ENCODE measurements at regions not wholly inside any gene's neighbourhood (a gene's known extent, or its start where the extent isn't known, plus 50 kb on each side); places are given as distances from the start of the nearest gene placed in this dataset.

DNA sequence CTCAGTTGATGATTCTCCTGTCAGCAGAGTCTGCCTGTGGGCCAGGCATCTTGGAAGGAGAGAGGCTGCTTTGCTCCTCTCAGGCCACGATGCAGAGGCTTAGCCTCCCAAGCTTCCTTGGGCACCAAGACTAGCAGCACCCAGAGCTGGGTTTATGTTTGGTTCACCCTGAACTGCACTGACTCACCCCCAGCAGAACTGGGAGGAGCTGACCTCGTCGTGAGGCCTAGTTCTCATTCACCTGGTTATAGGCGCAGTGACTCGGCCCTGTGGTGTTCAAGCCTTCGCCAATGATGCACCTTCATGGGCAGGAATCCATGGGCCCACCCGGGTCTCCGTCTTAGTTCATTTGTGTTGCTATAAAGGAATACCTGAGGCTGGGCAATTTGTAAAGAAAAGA lies 122.0 kb upstream of the ZNF438 start:
- Histone ChIP-seq H3K36me3 (ENCODE audit: control insufficient read depth in 2 of 3, insufficient read depth in 3 of 3, low read length in 3 of 3) (no peaks in the 10 kb centered on the region), H3K4me1 (ENCODE audit: control insufficient read depth in 2 of 2, insufficient read depth in 2 of 2, low read length in 2 of 2) (no peaks in the 10 kb centered on the region), H3K4me3 (ENCODE audit: low read length) (no peak overlapping the region), H3K27ac (ENCODE audit: low read depth, low read length) (no peak overlapping the region), H3K9me3 (ENCODE audit: control insufficient read depth in 2 of 3, low read length in 3 of 3) (no peaks in the 10 kb centered on the region), H3K27me3 (ENCODE audit: control insufficient read depth in 2 of 2, insufficient read depth in 2 of 2, low read length in 2 of 2) (no peaks in the 10 kb centered on the region)
- CTCF ChIA-PET: no interaction called here
- DNase-seq (no peak), ATAC-seq (no peak)
- intact Hi-C loops (cut with micrococcal nuclease): no loop called here
- no peaks in the 10 kb centered on the region for H3K27me3 Mint-ChIP-seq
- no peak overlapping the region for H3K27ac Mint-ChIP-seq
- no peak overlapping the region for H3K4me3 Mint-ChIP-seq
- H3K4me1 Mint-ChIP-seq: peaks cover 0 to 7% (median 0%) of the 10 kb centered on the region in 7 donors
- peaks cover 0 to 2% (median 0%) of the 10 kb centered on the region in 11 donors for H3K9me3 Mint-ChIP-seq
- H3K36me3 Mint-ChIP-seq: peaks cover 0 to under 1% (median 0%) of the 10 kb centered on the region in 5 donors
- POLR2A ChIA-PET: no interaction called here

- ATAC-seq (no peak), DNase-seq (no peak)
- no peak overlapping the region for H3K27ac ChIP-seq (ENCODE audit: low read depth, low read length)
- H3K27ac Mint-ChIP-seq: no peak overlapping the region
- no peaks in the 10 kb centered on the region for H3K27me3 Mint-ChIP-seq
- H3K9me3 Mint-ChIP-seq: peaks cover 0 to 4% (median 0%) of the 10 kb centered on the region in 11 donors
- no peak overlapping the region for H3K4me3 ChIP-seq (ENCODE audit: low read length)
- no peaks in the 10 kb centered on the region for H3K27me3 ChIP-seq (ENCODE audit: control insufficient read depth in 2 of 2, insufficient read depth in 2 of 2, low read length in 2 of 2)
- no peaks in the 10 kb centered on the region for H3K36me3 ChIP-seq (ENCODE audit: control insufficient read depth in 2 of 3, insufficient read depth in 3 of 3, low read length in 3 of 3)
- no peaks in the 10 kb centered on the region for H3K9me3 ChIP-seq (ENCODE audit: control insufficient read depth in 2 of 3, low read length in 3 of 3)
- CTCF ChIA-PET: no interaction called here
- no peaks in the 10 kb centered on the region for H3K36me3 Mint-ChIP-seq
- intact Hi-C loops (cut with micrococcal nuclease): no loop called here
- H3K4me1 Mint-ChIP-seq: peaks cover 0 to 7% (median 0%) of the 10 kb centered on the region in 7 donors
- H3K4me3 Mint-ChIP-seq: no peak overlapping the region
- POLR2A ChIA-PET: no interaction called here
- H3K4me1 ChIP-seq (ENCODE audit: control insufficient read depth in 2 of 2, insufficient read depth in 2 of 2, low read length in 2 of 2): no peaks in the 10 kb centered on the region
These were observed 123.3 kb upstream of the ZNF438 start for GRCh38 chr10:31154996-31155395.

GRCh38 chr10:31157123-31158010 lies 125.7 kb upstream of the ZNF438 start:
- H3K36me3 ChIP-seq (ENCODE audit: control insufficient read depth in 2 of 3, insufficient read depth in 3 of 3, low read length in 3 of 3): no peaks in the 10 kb centered on the region
- Mint-ChIP-seq H3K9me3 (peaks cover 0 to 18% (median 6%) of the 10 kb centered on the region in 11 donors), H3K27me3 (peaks cover 0 to 11% (median 0%) of the 10 kb centered on the region in 5 donors), H3K27ac (peak overlapping the region in 2 of 9 donors; percentile 17 to 37), H3K4me1 (no peaks in the 10 kb centered on the region), H3K4me3 (no peak overlapping the region), H3K36me3 (peaks cover 0 to 7% (median 0%) of the 10 kb centered on the region in 5 donors)
- no peak overlapping the region for H3K27ac ChIP-seq (ENCODE audit: low read depth, low read length)
- CTCF ChIA-PET: no interaction called here
- POLR2A ChIA-PET: no interaction called here
- H3K4me3 ChIP-seq (ENCODE audit: low read length): no peak overlapping the region
- ATAC-seq (no peak), DNase-seq (no peak)
- no peaks in the 10 kb centered on the region for H3K4me1 ChIP-seq (ENCODE audit: control insufficient read depth in 2 of 2, insufficient read depth in 2 of 2, low read length in 2 of 2)
- intact Hi-C loops (cut with micrococcal nuclease): no loop called here
- no peaks in the 10 kb centered on the region for H3K27me3 ChIP-seq (ENCODE audit: control insufficient read depth in 2 of 2, insufficient read depth in 2 of 2, low read length in 2 of 2)
- no peaks in the 10 kb centered on the region for H3K9me3 ChIP-seq (ENCODE audit: control insufficient read depth in 2 of 3, low read length in 3 of 3)

GRCh38 chr10:31158011-31158658 lies 126.5 kb upstream of the ZNF438 start:
- Mint-ChIP-seq H3K4me3 (no peak overlapping the region), H3K27ac (no peak overlapping the region), H3K4me1 (no peaks in the 10 kb centered on the region), H3K27me3 (peaks cover 0 to 14% (median 0%) of the 10 kb centered on the region in 5 donors), H3K9me3 (peaks cover 0 to 18% (median 6%) of the 10 kb centered on the region in 11 donors), H3K36me3 (peaks cover 0 to 7% (median 0%) of the 10 kb centered on the region in 5 donors)
- Histone ChIP-seq H3K4me1 (ENCODE audit: control insufficient read depth in 2 of 2, insufficient read depth in 2 of 2, low read length in 2 of 2) (no peaks in the 10 kb centered on the region), H3K4me3 (ENCODE audit: low read length) (no peak overlapping the region), H3K9me3 (ENCODE audit: control insufficient read depth in 2 of 3, low read length in 3 of 3) (no peaks in the 10 kb centered on the region), H3K36me3 (ENCODE audit: control insufficient read depth in 2 of 3, insufficient read depth in 3 of 3, low read length in 3 of 3) (no peaks in the 10 kb centered on the region), H3K27me3 (ENCODE audit: control insufficient read depth in 2 of 2, insufficient read depth in 2 of 2, low read length in 2 of 2) (no peaks in the 10 kb centered on the region), H3K27ac (ENCODE audit: low read depth, low read length) (no peak overlapping the region)
- POLR2A ChIA-PET: no interaction called here
- CTCF ChIA-PET: no interaction called here
- ATAC-seq: no peak
- intact Hi-C loops (cut with micrococcal nuclease): no loop called here
- DNase-seq: no peak

GRCh38 chr10:31166606-31167005 lies 134.9 kb upstream of the ZNF438 start:
- DNase-seq (no peak), ATAC-seq (no peak)
- peaks cover 0 to 7% (median 5%) of the 10 kb centered on the region in 5 donors for H3K36me3 Mint-ChIP-seq
- Histone ChIP-seq H3K27me3 (ENCODE audit: control insufficient read depth in 2 of 2, insufficient read depth in 2 of 2, low read length in 2 of 2) (no peaks in the 10 kb centered on the region), H3K27ac (ENCODE audit: low read depth, low read length) (no peak overlapping the region), H3K4me1 (ENCODE audit: control insufficient read depth in 2 of 2, insufficient read depth in 2 of 2, low read length in 2 of 2) (no peaks in the 10 kb centered on the region), H3K4me3 (ENCODE audit: low read length) (no peak overlapping the region), H3K9me3 (ENCODE audit: control insufficient read depth in 2 of 3, low read length in 3 of 3) (peaks cover 0 to 5% (median 0%) of the 10 kb centered on the region in 3 experiments), H3K36me3 (ENCODE audit: control insufficient read depth in 2 of 3, insufficient read depth in 3 of 3, low read length in 3 of 3) (no peaks in the 10 kb centered on the region)
- intact Hi-C loops (cut with micrococcal nuclease): no loop called here
- peaks cover 0 to 23% (median 5%) of the 10 kb centered on the region in 11 donors for H3K9me3 Mint-ChIP-seq
- H3K27ac Mint-ChIP-seq: no peak overlapping the region
- CTCF ChIA-PET: no interaction called here
- peaks cover 0 to 11% (median 7%) of the 10 kb centered on the region in 5 donors for H3K27me3 Mint-ChIP-seq
- H3K4me3 Mint-ChIP-seq: no peak overlapping the region
- no peaks in the 10 kb centered on the region for H3K4me1 Mint-ChIP-seq
- POLR2A ChIA-PET: no interaction called here

GRCh38 chr10:31170636-31171035 lies 139.0 kb upstream of the ZNF438 start:
- Mint-ChIP-seq H3K36me3 (peaks cover 5 to 12% (median 6%) of the 10 kb centered on the region in 5 donors), H3K27me3 (peaks cover 0 to 21% (median 13%) of the 10 kb centered on the region in 5 donors), H3K4me1 (no peaks in the 10 kb centered on the region), H3K27ac (no peak overlapping the region), H3K9me3 (peaks cover 6 to 49% (median 16%) of the 10 kb centered on the region in 11 donors), H3K4me3 (no peak overlapping the region)
- Histone ChIP-seq H3K9me3 (ENCODE audit: control insufficient read depth in 2 of 3, low read length in 3 of 3) (peaks cover 0 to 5% (median 0%) of the 10 kb centered on the region in 3 experiments), H3K4me3 (ENCODE audit: low read length) (no peak overlapping the region), H3K27ac (ENCODE audit: low read depth, low read length) (no peak overlapping the region), H3K4me1 (ENCODE audit: control insufficient read depth in 2 of 2, insufficient read depth in 2 of 2, low read length in 2 of 2) (no peaks in the 10 kb centered on the region), H3K36me3 (ENCODE audit: control insufficient read depth in 2 of 3, insufficient read depth in 3 of 3, low read length in 3 of 3) (no peaks in the 10 kb centered on the region), H3K27me3 (ENCODE audit: control insufficient read depth in 2 of 2, insufficient read depth in 2 of 2, low read length in 2 of 2) (no peaks in the 10 kb centered on the region)
- DNase-seq (no peak), ATAC-seq (peak; percentile 8)
- intact Hi-C loops (cut with micrococcal nuclease): no loop called here
- POLR2A ChIA-PET: no interaction called here
- CTCF ChIA-PET: no interaction called here
